ENCODE measurements at regions not wholly inside any gene's neighbourhood (a gene's known extent, or its start where the extent isn't known, plus 50 kb on each side); places are given as distances from the start of the nearest gene placed in this dataset.

DNA sequence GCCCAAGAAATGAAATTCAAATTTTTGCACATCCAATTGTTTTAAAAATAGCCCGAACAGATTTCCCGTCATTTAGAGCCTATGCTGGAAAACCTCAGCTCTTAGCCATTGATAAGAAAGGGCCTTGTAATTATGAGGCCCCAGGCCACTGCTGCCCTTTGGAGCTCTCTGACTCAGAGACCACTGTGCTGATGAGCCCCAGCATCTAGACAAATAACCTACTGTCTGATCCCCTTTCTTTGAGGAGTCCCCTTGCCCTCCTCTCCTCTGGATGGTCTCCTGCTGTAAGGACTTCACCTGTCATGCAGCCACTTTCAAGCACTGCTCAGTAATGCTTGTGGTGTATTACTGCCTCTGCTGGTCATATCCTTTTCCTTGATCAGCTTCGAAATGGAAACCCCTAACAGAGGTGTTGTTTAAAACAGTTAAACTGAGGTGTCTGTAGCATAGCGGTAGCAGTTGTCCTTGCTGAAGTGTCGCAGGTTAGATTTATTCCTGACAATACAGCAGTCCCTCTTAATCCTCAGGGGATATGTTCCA lies 159.9 kb upstream of the SRRM4 start:
- no peak overlapping the region for H3K4me3 ChIP-seq
- intact Hi-C loops (cut with DNase I; ENCODE audit: low total_unique reads): no loop called here

DNA sequence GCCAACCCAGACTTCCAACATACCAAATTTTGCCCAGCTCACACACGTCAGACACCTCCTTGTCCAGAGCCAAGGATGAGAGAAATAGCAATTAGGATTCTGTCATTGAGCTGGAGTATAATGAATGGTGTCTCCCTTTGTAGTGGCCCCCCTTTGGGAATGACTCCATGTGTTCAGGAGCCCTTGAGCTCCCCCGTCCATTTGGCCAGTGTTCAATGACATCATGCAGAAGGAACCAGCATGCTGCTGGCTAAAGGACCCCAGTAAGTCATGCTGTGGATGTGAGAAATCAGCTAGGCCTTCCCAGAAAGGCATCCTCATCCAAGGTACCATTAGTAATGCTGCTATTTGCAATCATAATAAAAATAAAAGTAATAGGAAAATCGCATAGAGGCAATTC lies 158.8 kb upstream of the SRRM4 start:
- TF ChIP-seq, protein P1, sequence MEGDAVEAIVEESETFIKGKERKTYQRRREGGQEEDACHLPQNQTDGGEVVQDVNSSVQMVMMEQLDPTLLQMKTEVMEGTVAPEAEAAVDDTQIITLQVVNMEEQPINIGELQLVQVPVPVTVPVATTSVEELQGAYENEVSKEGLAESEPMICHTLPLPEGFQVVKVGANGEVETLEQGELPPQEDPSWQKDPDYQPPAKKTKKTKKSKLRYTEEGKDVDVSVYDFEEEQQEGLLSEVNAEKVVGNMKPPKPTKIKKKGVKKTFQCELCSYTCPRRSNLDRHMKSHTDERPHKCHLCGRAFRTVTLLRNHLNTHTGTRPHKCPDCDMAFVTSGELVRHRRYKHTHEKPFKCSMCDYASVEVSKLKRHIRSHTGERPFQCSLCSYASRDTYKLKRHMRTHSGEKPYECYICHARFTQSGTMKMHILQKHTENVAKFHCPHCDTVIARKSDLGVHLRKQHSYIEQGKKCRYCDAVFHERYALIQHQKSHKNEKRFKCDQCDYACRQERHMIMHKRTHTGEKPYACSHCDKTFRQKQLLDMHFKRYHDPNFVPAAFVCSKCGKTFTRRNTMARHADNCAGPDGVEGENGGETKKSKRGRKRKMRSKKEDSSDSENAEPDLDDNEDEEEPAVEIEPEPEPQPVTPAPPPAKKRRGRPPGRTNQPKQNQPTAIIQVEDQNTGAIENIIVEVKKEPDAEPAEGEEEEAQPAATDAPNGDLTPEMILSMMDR (IDR thresholded peaks at IDR 0.05 in 8 of 11, conservative IDR thresholded peaks at IDR 0.05 in 3 of 11): no peak
- TF ChIP-seq POLR2AphosphoS5 (IDR thresholded peaks at IDR 0.05) (no peak), POLR2A (IDR thresholded peaks at IDR 0.05) (no peak)
- H3K9me3 ChIP-seq: peaks cover 0 to 27% (median 13%) of the 10 kb centered on the region in 8 donors
- H3K27me3 ChIP-seq (replicated peaks in 1 of 7): no peaks in the 10 kb centered on the region
- no peak overlapping the region for H3K4me3 ChIP-seq
- 75 to 88% (median 82%) methylated on average over 3 of the region's 3 CpGs for WGBS, 5 donors
- H3K4me1 ChIP-seq: no peaks in the 10 kb centered on the region
- H3K27ac ChIP-seq: no peak overlapping the region
- no peak for DNase-seq
- intact Hi-C loops (cut with DNase I; ENCODE audit: low total_unique reads): no loop called here
- H3K36me3 ChIP-seq: no peaks in the 10 kb centered on the region

More for the DNA sequence above, 159.9 kb upstream of the SRRM4 start:
- H3K36me3 ChIP-seq: no peaks in the 10 kb centered on the region
- TF ChIP-seq POLR2AphosphoS5 (IDR thresholded peaks at IDR 0.05): no peak
- no peak for TF ChIP-seq POLR2A (IDR thresholded peaks at IDR 0.05)
- TF ChIP-seq, protein P1 (IDR thresholded peaks at IDR 0.05 in 8 of 11, conservative IDR thresholded peaks at IDR 0.05 in 3 of 11): no peak
- H3K27ac ChIP-seq: no peak overlapping the region
- no peaks in the 10 kb centered on the region for H3K27me3 ChIP-seq (replicated peaks in 1 of 7)
- H3K4me1 ChIP-seq: no peaks in the 10 kb centered on the region
- 79 to 83% (median 81%) methylated on average over 5 of the region's 5 CpGs for WGBS, 5 donors
- DNase-seq: no peak
- peaks cover 0 to 24% (median 11%) of the 10 kb centered on the region in 8 donors for H3K9me3 ChIP-seq

DNA sequence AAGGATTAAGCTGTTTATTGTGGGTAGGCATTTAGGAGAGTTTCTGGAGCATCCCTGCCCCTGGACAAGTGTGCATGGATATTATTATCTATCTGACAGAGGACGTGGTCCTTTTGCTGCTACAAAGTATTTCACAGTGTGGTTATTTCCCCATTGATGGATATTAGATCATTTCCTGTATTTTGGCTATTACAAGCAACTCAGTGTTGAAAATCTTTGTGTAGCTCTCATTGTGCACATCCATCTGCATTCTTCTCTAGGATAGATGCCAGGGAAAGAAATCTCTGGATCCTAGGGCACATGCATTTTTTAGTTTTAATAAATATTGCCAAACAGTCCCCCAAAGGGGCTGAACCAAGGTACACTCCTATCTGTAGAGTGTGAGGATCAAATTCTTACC lies 154.3 kb upstream of the SRRM4 start:
- no peak overlapping the region for H3K27ac ChIP-seq
- WGBS, 5 donors: 24 to 42% (median 35%) methylated on average over 1 of the region's 1 CpG
- intact Hi-C loops (cut with DNase I; ENCODE audit: low total_unique reads): no loop called here
- H3K4me3 ChIP-seq: no peak overlapping the region
- TF ChIP-seq POLR2AphosphoS5 (IDR thresholded peaks at IDR 0.05): no peak
- TF ChIP-seq POLR2A (IDR thresholded peaks at IDR 0.05): no peak
- peaks cover 0 to 28% (median 13%) of the 10 kb centered on the region in 8 donors for H3K9me3 ChIP-seq
- H3K36me3 ChIP-seq: no peaks in the 10 kb centered on the region
- no peaks in the 10 kb centered on the region for H3K4me1 ChIP-seq
- DNase-seq: no peak
- no peaks in the 10 kb centered on the region for H3K27me3 ChIP-seq (replicated peaks in 1 of 7)

DNA sequence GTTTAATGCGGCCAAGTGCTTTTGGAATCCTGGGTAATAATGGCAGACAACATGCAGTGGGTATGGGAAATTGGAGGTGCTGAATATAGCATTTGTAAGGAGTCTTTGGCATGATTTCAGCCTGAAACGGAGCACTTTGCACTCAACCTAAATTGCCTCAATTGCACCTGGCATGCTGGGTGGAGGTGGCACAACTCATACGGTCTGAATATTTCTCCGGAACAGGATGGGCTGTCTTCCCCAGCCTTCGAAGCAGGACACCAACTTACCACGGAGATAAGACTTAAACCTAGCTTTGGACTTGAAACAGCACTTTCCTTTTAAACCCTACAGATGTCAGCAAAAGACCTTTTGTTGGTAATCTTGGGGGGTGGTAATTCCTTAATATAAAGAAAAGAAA lies 153.7 kb upstream of the SRRM4 start:
- no peaks in the 10 kb centered on the region for H3K27me3 ChIP-seq (replicated peaks in 1 of 7)
- H3K36me3 ChIP-seq: no peaks in the 10 kb centered on the region
- intact Hi-C loops (cut with DNase I; ENCODE audit: low total_unique reads): no loop called here
- H3K4me1 ChIP-seq: no peaks in the 10 kb centered on the region
- DNase-seq: no peak
- H3K9me3 ChIP-seq: peaks cover 0 to 28% (median 13%) of the 10 kb centered on the region in 8 donors
- no peak overlapping the region for H3K27ac ChIP-seq
- no peak overlapping the region for H3K4me3 ChIP-seq
- WGBS, 5 donors: 74 to 86% (median 80%) methylated on average over 6 of the region's 6 CpGs
- TF ChIP-seq POLR2AphosphoS5 (IDR thresholded peaks at IDR 0.05): no peak
- TF ChIP-seq, protein P1 (IDR thresholded peaks at IDR 0.05 in 8 of 11, conservative IDR thresholded peaks at IDR 0.05 in 3 of 11): no peak
- TF ChIP-seq POLR2A (IDR thresholded peaks at IDR 0.05): no peak

Measured in spleen (tissue), 11 donors.